ENCODE measurements at regions not wholly inside any gene's neighbourhood (a gene's known extent, or its start where the extent isn't known, plus 50 kb on each side); places are given as distances from the start of the nearest gene placed in this dataset.

DNA sequence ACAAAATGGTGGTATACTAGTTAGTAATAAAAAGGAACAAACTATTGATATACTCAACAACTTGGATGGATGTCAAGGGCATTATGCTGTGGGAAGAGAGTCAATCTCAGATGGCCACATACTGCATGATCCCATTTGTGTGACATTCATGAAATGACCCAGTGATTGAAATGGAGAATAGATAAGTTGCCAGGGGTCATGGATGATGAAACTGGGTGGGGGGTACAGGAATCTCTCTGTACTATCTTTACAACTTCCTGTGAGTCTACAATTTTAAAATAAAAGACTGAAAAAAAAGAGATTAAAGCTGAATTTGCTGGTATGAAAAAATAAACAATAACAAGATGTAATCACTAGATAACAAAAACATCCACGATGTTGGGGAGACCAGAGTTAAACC lies 70.5 kb upstream of the CDYL2 start:
- Histone ChIP-seq H3K27me3 (ENCODE audit: insufficient read depth, low read length) (no peaks in the 10 kb centered on the region), H2AK5ac (ENCODE audit: insufficient read length, low read length) (no peak overlapping the region), H3K56ac (ENCODE audit: insufficient read length, low read depth, low read length) (no peak overlapping the region), H3T11ph (ENCODE audit: low read length) (no peak overlapping the region), H3K27ac (ENCODE audit: insufficient read length, low read depth, low read length) (no peak overlapping the region), H3K79me1 (ENCODE audit: insufficient read depth, low read depth, low read length, poor library complexity, severe bottlenecking) (no peaks in the 10 kb centered on the region), H4K91ac (ENCODE audit: insufficient read length, low read depth, low read length) (no peak overlapping the region), H3K4ac (ENCODE audit: low read depth, low read length) (no peak overlapping the region), H3K23me2 (ENCODE audit: insufficient read length, low read depth, low read length, poor library complexity, severe bottlenecking) (no peaks in the 10 kb centered on the region), H2BK12ac (ENCODE audit: insufficient read length, low read depth, low read length) (no peak overlapping the region), H2BK5ac (ENCODE audit: insufficient read length, low read length) (no peak overlapping the region), H2BK15ac (ENCODE audit: low read depth, low read length) (no peak overlapping the region), H2AFZ (ENCODE audit: low read length) (no peak overlapping the region), H3K9me3 (ENCODE audit: control insufficient read depth, low read depth, low read length) (no peaks in the 10 kb centered on the region), H3K4me2 (ENCODE audit: insufficient read depth, insufficient read length, low read length) (no peak overlapping the region), H3K79me2 (ENCODE audit: insufficient read depth, low read length) (no peaks in the 10 kb centered on the region), H2BK20ac (ENCODE audit: low read depth, low read length, poor library complexity, severe bottlenecking) (no peak overlapping the region), H2BK120ac (ENCODE audit: low read depth, low read length, poor library complexity, severe bottlenecking) (no peak overlapping the region), H3K23ac (ENCODE audit: insufficient read length, low read depth, low read length) (no peak overlapping the region), H3K18ac (ENCODE audit: insufficient read length, low read depth, low read length) (no peak overlapping the region), H3K4me1 (ENCODE audit: insufficient read depth, low read length) (no peaks in the 10 kb centered on the region), H3K14ac (ENCODE audit: insufficient read depth, low read length) (no peak overlapping the region), H4K8ac (replicated peaks; ENCODE audit: insufficient read length, low read depth, low read length) (no peak overlapping the region), H4K20me1 (ENCODE audit: control insufficient read depth, insufficient read depth, insufficient read length) (no peaks in the 10 kb centered on the region), H4K5ac (ENCODE audit: insufficient read length, low read depth, low read length) (no peak overlapping the region), H3K9ac (ENCODE audit: extremely low read depth, insufficient read length, low read length) (no peak overlapping the region)
- Mint-ChIP-seq H3K4me1 (no peaks in the 10 kb centered on the region), H3K27ac (no peak overlapping the region), H3K9me3 (no peaks in the 10 kb centered on the region), H3K4me3 (no peak overlapping the region), H3K27me3 (ENCODE audit: low read depth) (peaks cover 23% of the 10 kb centered on the region), H3K36me3 (ENCODE audit: insufficient read depth in 1 of 3, low read depth in 3 of 3) (no peaks in the 10 kb centered on the region)
- TF ChIP-seq CTCF (conservative IDR thresholded peaks at IDR 0.05) = no peak
- DNase-seq = no peak
- no CpG with 5 or more reads among the region's 1 CpG for WGBS (ENCODE audit: extremely low coverage, insufficient read length, low lambda C conversion rate)
